GM23248 (cell line): ENCODE measurements at regions not wholly inside any gene's neighbourhood (a gene's known extent, or its start where the extent isn't known, plus 50 kb on each side); places are given as distances from the start of the nearest gene placed in this dataset.
A peak's percentile ranks its signal among the peaks of the same experiment; 100 is the strongest.

Experiments used
- DNase-seq: peaks from one replicate; pipeline ENCODE4 v3.0.0-alpha.2; 2015
- H2AFZ ChIP-seq: fragments of 200-600 bp; sonication (generic); 2 replicates; pipeline ENCODE4 v1.6.1; 2016; ENCODE audit warnings: antibody characterized with exemption
- H3F3A ChIP-seq: fragments of 200-600 bp; sonication (generic); 2 replicates; pipeline ENCODE4 v1.6.1; 2016; ENCODE audit warnings: mild to moderate bottlenecking, antibody characterized with exemption, mixed run types; ENCODE audit not compliant: insufficient read depth
- H3K27ac ChIP-seq: fragments of 200-600 bp; sonication (generic); 2 replicates; pipeline ENCODE4 v1.5.1; 2016; ENCODE audit warnings: mild to moderate bottlenecking
- H3K27me3 ChIP-seq: fragments of 200-600 bp; sonication (generic); replicated peaks from 2 replicates; pipeline ENCODE4 v1.6.1; 2016; ENCODE audit warnings: mild to moderate bottlenecking; ENCODE audit not compliant: insufficient read depth
- H3K36me3 ChIP-seq: fragments of 200-600 bp; sonication (generic); 2 replicates; pipeline ENCODE4 v1.6.1; 2016; ENCODE audit warnings: low read depth, mild to moderate bottlenecking
- H3K4me1 ChIP-seq: fragments of 200-600 bp; sonication (generic); 2 replicates; pipeline ENCODE4 v1.6.1; 2016; ENCODE audit warnings: mild to moderate bottlenecking; ENCODE audit not compliant: insufficient read depth
- H3K4me2 ChIP-seq: fragments of 200-600 bp; sonication (generic); one replicate; pipeline ENCODE4 v1.6.1; 2016; ENCODE audit warnings: mild to moderate bottlenecking; ENCODE audit not compliant: unreplicated experiment
- H3K4me3 ChIP-seq: fragments of 200-600 bp; sonication (generic); 2 replicates; pipeline ENCODE4 v1.5.1; 2016; ENCODE audit warnings: mild to moderate bottlenecking
- H3K79me2 ChIP-seq: fragments of 200-600 bp; sonication (generic); 2 replicates; pipeline ENCODE4 v1.6.1; 2016; ENCODE audit warnings: mild to moderate bottlenecking; ENCODE audit not compliant: insufficient read depth
- H3K9ac ChIP-seq: fragments of 200-600 bp; sonication (generic); 2 replicates; pipeline ENCODE4 v1.6.1; 2016; ENCODE audit warnings: mild to moderate bottlenecking
- H3K9me2 ChIP-seq: fragments of 200-600 bp; sonication (generic); 2 replicates; pipeline ENCODE4 v1.6.1; 2016; ENCODE audit warnings: mixed run types, mild to moderate bottlenecking, moderate library complexity; ENCODE audit not compliant: insufficient read depth
- H3K9me3 ChIP-seq: fragments of 200-600 bp; sonication (generic); one replicate; pipeline ENCODE4 v1.6.1; 2017; ENCODE audit warnings: low read depth
- H4K20me1 ChIP-seq: fragments of 200-600 bp; sonication (generic); 2 replicates; pipeline ENCODE4 v1.6.0; 2016; ENCODE audit not compliant: insufficient read depth
- EZH2 ChIP-seq: fragments of 200-600 bp; sonication (generic); IDR thresholded peaks from 2 replicates; pipeline ENCODE4 v1.6.1; 2018; ENCODE audit warnings: antibody characterized with exemption, mild to moderate bottlenecking; ENCODE audit not compliant: insufficient read depth, poor library complexity, severe bottlenecking
- EZH2phosphoT487 ChIP-seq: fragments of 200-600 bp; sonication (generic); IDR thresholded peaks from 2 replicates; pipeline ENCODE4 v1.6.1; 2018; ENCODE audit warnings: antibody characterized with exemption, moderate library complexity, mild to moderate bottlenecking, low read depth; ENCODE audit not compliant: insufficient read depth
- WGBS, 2 experiments: methylation state at CpG; one replicate each; pipeline ENCODE4 v1.1.6; 2015 to 2017; ENCODE audit warnings: low lambda C conversion rate in 2 of 2, low coverage in 1 of 2; ENCODE audit errors: missing lambda C conversion rate in 2 of 2; 5-methylcytosine and 5-hydroxymethylcytosine counted together
- in situ Hi-C: fragments of 300-500 bp; cut with MboI; formaldehyde crosslinking; loops from 2 replicates; pipeline ENCODE4 v1.15.0; 2020

- H3K9me2 ChIP-seq, result no peaks in the 10 kb centered on the region
- no peak for DNase-seq
- no peaks in the 10 kb centered on the region for H3F3A ChIP-seq
- H3K27me3 ChIP-seq, result 0 out of 2 replicates have a peak, but pooled peaks cover 6% of the 10 kb centered on the region
- no peaks in the 10 kb centered on the region for H3K4me1 ChIP-seq
- H3K4me3 ChIP-seq, result no peak overlapping the region
- H3K27ac ChIP-seq, result no peak overlapping the region
- H3K36me3 ChIP-seq, result no peaks in the 10 kb centered on the region
- TF ChIP-seq EZH2phosphoT487 (no peak), EZH2 (no peak)
- H3K9me3 ChIP-seq, result no peaks in the 10 kb centered on the region
- no peak overlapping the region for H2AFZ ChIP-seq
- WGBS, 2 experiments, result 52 to 64% methylated on average over 1 of the region's 1 CpG
- H4K20me1 ChIP-seq, result no peaks in the 10 kb centered on the region
- H3K79me2 ChIP-seq, result no peaks in the 10 kb centered on the region
- no peak overlapping the region for H3K9ac ChIP-seq
- in situ Hi-C loops, result no loop called here
- no peak overlapping the region for H3K4me2 ChIP-seq
These were observed 64.5 kb upstream of the SLC30A5 start for GRCh38 chr5:69029292-69029691.

- H3K9me3 ChIP-seq, result no peaks in the 10 kb centered on the region
- H3K4me2 ChIP-seq, result no peak overlapping the region
- H3K79me2 ChIP-seq, result no peaks in the 10 kb centered on the region
- no peaks in the 10 kb centered on the region for H3K36me3 ChIP-seq
- H3K9me2 ChIP-seq, result no peaks in the 10 kb centered on the region
- no peaks in the 10 kb centered on the region for H4K20me1 ChIP-seq
- no peak overlapping the region for H2AFZ ChIP-seq
- no peak overlapping the region for H3K27ac ChIP-seq
- H3K4me3 ChIP-seq, result no peak overlapping the region
- 53 to 55% methylated on average over 5 of the region's 5 CpGs for WGBS, 2 experiments
- no peaks in the 10 kb centered on the region for H3F3A ChIP-seq
- no peak for TF ChIP-seq EZH2phosphoT487
- no peak for TF ChIP-seq EZH2
- H3K4me1 ChIP-seq, result no peaks in the 10 kb centered on the region
- 0 out of 2 replicates have a peak, but pooled peaks cover 6% of the 10 kb centered on the region for H3K27me3 ChIP-seq
- no peak overlapping the region for H3K9ac ChIP-seq
- DNase-seq, result peak; percentile 16
- in situ Hi-C loops, result no loop called here
These were observed 63.3 kb upstream of the SLC30A5 start for GRCh38 chr5:69030358-69031062.

DNA sequence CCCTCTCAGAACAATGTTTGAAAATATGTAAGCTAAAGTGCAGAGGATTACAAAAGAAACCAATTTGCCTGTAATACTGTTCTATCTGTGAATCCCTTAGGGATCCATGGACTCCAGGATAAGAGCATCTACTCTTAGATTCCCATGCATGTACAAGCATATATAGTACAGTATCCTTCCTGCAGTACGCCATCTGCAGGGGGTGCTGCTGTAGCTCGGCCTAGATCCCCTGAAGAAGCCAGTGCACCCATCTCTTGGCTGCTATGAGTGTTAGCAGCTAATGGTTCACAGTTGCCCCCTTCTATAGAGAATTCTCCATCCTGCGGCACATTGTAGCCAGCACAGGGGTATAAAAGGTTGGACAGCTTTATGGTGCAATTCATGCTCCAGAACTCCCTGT is 61.8 kb upstream of the SLC30A5 start:
- TF ChIP-seq EZH2 (no peak), EZH2phosphoT487 (no peak)
- 0 out of 2 replicates have a peak, but pooled peaks cover 6% of the 10 kb centered on the region for H3K27me3 ChIP-seq
- in situ Hi-C loops, result no loop called here

GRCh38 chr5:69033690-69034089 is 60.1 kb upstream of the SLC30A5 start:
- no peak overlapping the region for H3K9ac ChIP-seq
- 73 to 77% methylated on average over 2 of the region's 2 CpGs for WGBS, 2 experiments
- 0 out of 2 replicates have a peak, but pooled peaks cover 6% of the 10 kb centered on the region for H3K27me3 ChIP-seq
- H3K4me1 ChIP-seq, result no peaks in the 10 kb centered on the region
- H3K9me3 ChIP-seq, result no peaks in the 10 kb centered on the region
- H3K36me3 ChIP-seq, result no peaks in the 10 kb centered on the region
- H3K4me2 ChIP-seq, result no peak overlapping the region
- no peaks in the 10 kb centered on the region for H4K20me1 ChIP-seq
- H3K27ac ChIP-seq, result no peak overlapping the region
- H3K4me3 ChIP-seq, result no peak overlapping the region
- in situ Hi-C loops, result no loop called here
- H3K79me2 ChIP-seq, result no peaks in the 10 kb centered on the region
- DNase-seq, result no peak
- no peak overlapping the region for H2AFZ ChIP-seq
- H3K9me2 ChIP-seq, result no peaks in the 10 kb centered on the region
- no peaks in the 10 kb centered on the region for H3F3A ChIP-seq
- TF ChIP-seq EZH2phosphoT487 (no peak), EZH2 (no peak)

More for the DNA sequence above, 61.8 kb upstream of the SLC30A5 start:
- no peaks in the 10 kb centered on the region for H3K79me2 ChIP-seq
- no peak overlapping the region for H3K4me2 ChIP-seq
- H3K9ac ChIP-seq, result no peak overlapping the region
- no peak overlapping the region for H3K4me3 ChIP-seq
- no peaks in the 10 kb centered on the region for H3K36me3 ChIP-seq
- no peaks in the 10 kb centered on the region for H3F3A ChIP-seq
- 80 to 90% methylated on average over 3 of the region's 3 CpGs for WGBS, 2 experiments
- no peaks in the 10 kb centered on the region for H3K4me1 ChIP-seq
- no peaks in the 10 kb centered on the region for H3K9me2 ChIP-seq
- H2AFZ ChIP-seq, result no peak overlapping the region
- H3K9me3 ChIP-seq, result no peaks in the 10 kb centered on the region
- no peaks in the 10 kb centered on the region for H4K20me1 ChIP-seq
- no peak overlapping the region for H3K27ac ChIP-seq
- DNase-seq, result no peak

DNA sequence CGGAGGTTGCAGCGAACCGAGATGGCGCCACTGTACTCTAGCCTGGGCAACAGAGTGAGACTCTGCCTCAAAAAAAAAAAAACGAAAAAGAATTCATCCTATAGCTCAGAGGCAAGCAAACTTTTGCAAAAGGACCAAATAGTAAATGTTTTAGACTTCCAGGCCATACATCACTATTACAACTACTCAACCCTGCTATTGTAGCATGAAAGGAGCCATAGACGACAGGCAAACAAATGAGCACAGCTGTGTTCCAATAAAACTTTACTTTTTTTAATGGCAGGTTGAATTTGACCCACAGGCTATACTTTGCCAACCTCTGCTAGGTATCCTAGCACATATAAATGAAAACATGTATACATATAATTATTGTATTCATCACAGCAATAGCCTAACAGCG is 58.9 kb upstream of the SLC30A5 start:
- H3K9ac ChIP-seq, result no peak overlapping the region
- H3K4me3 ChIP-seq, result no peak overlapping the region
- no peak for TF ChIP-seq EZH2phosphoT487
- no peak for TF ChIP-seq EZH2
- no peak overlapping the region for H2AFZ ChIP-seq
- no peaks in the 10 kb centered on the region for H4K20me1 ChIP-seq
- H3F3A ChIP-seq, result no peaks in the 10 kb centered on the region
- no peaks in the 10 kb centered on the region for H3K79me2 ChIP-seq
- no peaks in the 10 kb centered on the region for H3K9me2 ChIP-seq
- H3K9me3 ChIP-seq, result no peaks in the 10 kb centered on the region
- no peak overlapping the region for H3K4me2 ChIP-seq
- no peak overlapping the region for H3K27ac ChIP-seq
- no peak for DNase-seq
- in situ Hi-C loops, result no loop called here
- H3K4me1 ChIP-seq, result no peaks in the 10 kb centered on the region
- no peaks in the 10 kb centered on the region for H3K36me3 ChIP-seq
- H3K27me3 ChIP-seq, result no peaks in the 10 kb centered on the region
- WGBS, 2 experiments, result 86 to 89% methylated on average over 7 of the region's 7 CpGs
